Spleen (tissue), 11 donors: ENCODE measurements at regions not wholly inside any gene's neighbourhood (a gene's known extent, or its start where the extent isn't known, plus 50 kb on each side); places are given as distances from the start of the nearest gene placed in this dataset.
A peak's percentile ranks its signal among the peaks of the same experiment; 100 is the strongest.

Experiments used
- DNase-seq: peaks from one replicate; pipeline ENCODE4 v3.0.0-alpha.2; 2020
- H3K27ac ChIP-seq, 8 donors: fragments of 200-600 bp; sonication (generic) in 7 of 8; 1 replicate in 4 of 8; 2 replicates in 4 of 8; pipeline versions ENCODE4 v1.5.0 to v1.8.0; 2016 to 2021; ENCODE audit warnings: inconsistent platforms in 4 of 8, mild to moderate bottlenecking in 4 of 8, moderate library complexity in 1 of 8
- H3K27me3 ChIP-seq, 7 donors: fragments of 200-600 bp; sonication (generic) in 6 of 7; replicated peaks in 1 of 7; 1 replicate in 4 of 7; 2 replicates in 3 of 7; pipeline versions ENCODE4 v1.5.0 to v1.8.0; 2016 to 2021; ENCODE audit warnings: inconsistent platforms in 3 of 7, mild to moderate bottlenecking in 1 of 7
- H3K36me3 ChIP-seq, 6 donors: fragments of 200-600 bp; sonication (generic) in 5 of 6; 1 replicate in 4 of 6; 2 replicates in 2 of 6; pipeline versions ENCODE4 v1.5.0 to v1.8.0; 2016 to 2021; ENCODE audit warnings: inconsistent platforms in 2 of 6
- H3K4me1 ChIP-seq, 6 donors: fragments of 200-600 bp; sonication (generic) in 5 of 6; 1 replicate in 3 of 6; 2 replicates in 3 of 6; pipeline versions ENCODE4 v1.5.0 to v1.8.0; 2016 to 2021; ENCODE audit warnings: inconsistent platforms in 3 of 6
- H3K4me3 ChIP-seq, 8 donors: fragments of 200-600 bp; sonication (generic) in 7 of 8; 1 replicate in 4 of 8; 2 replicates in 4 of 8; pipeline versions ENCODE4 v1.5.0 to v1.8.0; 2016 to 2021; ENCODE audit warnings: inconsistent platforms in 4 of 8, mild to moderate bottlenecking in 4 of 8, moderate library complexity in 2 of 8
- H3K9me3 ChIP-seq, 8 donors: fragments of 200-600 bp; sonication (generic) in 7 of 8; 1 replicate in 4 of 8; 2 replicates in 4 of 8; pipeline versions ENCODE4 v1.5.0 to v1.8.0; 2016 to 2021; ENCODE audit warnings: inconsistent platforms in 4 of 8
- CTCF ChIP-seq, 11 experiments: fragments of 200-600 bp in 7 of 11; fragments of 450-650 bp in 4 of 11; sonication (generic) in 4 of 11; IDR thresholded peaks in 8 of 11; conservative IDR thresholded peaks in 3 of 11; 1 replicate in 7 of 11; 2 replicates in 4 of 11; pipeline versions ENCODE4 v1.4.0 to v1.8.0; 2016 to 2021; ENCODE audit warnings: antibody characterized with exemption in 11 of 11, inconsistent platforms in 4 of 11, mild to moderate bottlenecking in 1 of 11
- POLR2A ChIP-seq, 3 donors: fragments of 450-650 bp; IDR thresholded peaks; one replicate each; pipeline ENCODE4 v1.5.1; 2017; ENCODE audit warnings: antibody characterized with exemption in 3 of 3, mild to moderate bottlenecking in 1 of 3
- POLR2AphosphoS5 ChIP-seq, 3 donors: sonication (generic); formaldehyde crosslinking; IDR thresholded peaks; one replicate each; pipeline ENCODE4 v1.5.1; 2017; ENCODE audit warnings: antibody characterized with exemption in 3 of 3
- WGBS, 5 donors: extraction: QIAGEN DNeasy Blood & Tissue Kit in 3 of 5; methylation state at CpG; one replicate each; pipeline versions ENCODE4 v1.1.5 to v1.1.7; 2013 to 2018; 5-methylcytosine and 5-hydroxymethylcytosine counted together
- intact Hi-C: fragments of 100-400 bp; cut with DNase I; formaldehyde crosslinking; loops from one replicate; pipeline ENCODE4 v1.15.0; 2023; ENCODE audit warnings: low total_unique reads
- donor health status: healthy with polysubstance abuse.
- donor health status: DM: no; HTN: no; CAD: no; lungs with moderate emphysema.
- donor health status: DM: no; HTN: no; CAD: no.
- donor health status: Bipolar disorder and iron deficiency.
- donor health status: healthy.
- donor health status: DM: no; HTN: no; CAD: no.
- donor health status: DM: yes; HTN: yes; CAD: no.

DNA sequence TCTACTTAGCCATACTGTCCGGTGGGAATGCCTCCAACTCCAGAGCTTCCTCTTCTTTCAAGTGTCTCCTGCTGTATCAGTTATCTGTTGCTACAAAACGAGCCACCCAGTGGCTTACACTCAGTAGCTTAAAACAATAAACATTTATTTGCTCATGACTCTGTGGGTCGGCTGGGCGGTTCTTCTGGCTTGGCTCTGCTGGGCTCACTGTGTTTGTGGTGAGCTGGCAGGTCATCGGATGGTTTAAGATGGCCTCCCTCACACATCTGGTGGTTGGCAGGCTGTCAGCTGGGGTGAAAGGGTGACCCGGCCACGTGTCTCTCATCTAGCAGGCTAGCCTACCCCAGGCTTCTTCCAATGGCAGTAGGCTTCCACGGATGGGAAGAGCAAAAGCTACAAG lies 122.4 kb upstream of the SLC1A4 start:
- no peak overlapping the region for H3K4me3 ChIP-seq
- TF ChIP-seq POLR2AphosphoS5 (IDR thresholded peaks at IDR 0.05) (no peak), POLR2A (IDR thresholded peaks at IDR 0.05) (no peak), CTCF (IDR thresholded peaks at IDR 0.05 in 8 of 11, conservative IDR thresholded peaks at IDR 0.05 in 3 of 11) (no peak)
- H3K9me3 ChIP-seq = no peaks in the 10 kb centered on the region
- DNase-seq = no peak
- intact Hi-C loops = no loop called here
- peaks cover 15 to 48% (median 39%) of the 10 kb centered on the region in 6 donors for H3K4me1 ChIP-seq
- H3K36me3 ChIP-seq = no peaks in the 10 kb centered on the region
- no peak overlapping the region for H3K27ac ChIP-seq
- WGBS, 5 donors = 57 to 78% (median 61%) methylated on average over 8 of the region's 8 CpGs
- no peaks in the 10 kb centered on the region for H3K27me3 ChIP-seq

DNA sequence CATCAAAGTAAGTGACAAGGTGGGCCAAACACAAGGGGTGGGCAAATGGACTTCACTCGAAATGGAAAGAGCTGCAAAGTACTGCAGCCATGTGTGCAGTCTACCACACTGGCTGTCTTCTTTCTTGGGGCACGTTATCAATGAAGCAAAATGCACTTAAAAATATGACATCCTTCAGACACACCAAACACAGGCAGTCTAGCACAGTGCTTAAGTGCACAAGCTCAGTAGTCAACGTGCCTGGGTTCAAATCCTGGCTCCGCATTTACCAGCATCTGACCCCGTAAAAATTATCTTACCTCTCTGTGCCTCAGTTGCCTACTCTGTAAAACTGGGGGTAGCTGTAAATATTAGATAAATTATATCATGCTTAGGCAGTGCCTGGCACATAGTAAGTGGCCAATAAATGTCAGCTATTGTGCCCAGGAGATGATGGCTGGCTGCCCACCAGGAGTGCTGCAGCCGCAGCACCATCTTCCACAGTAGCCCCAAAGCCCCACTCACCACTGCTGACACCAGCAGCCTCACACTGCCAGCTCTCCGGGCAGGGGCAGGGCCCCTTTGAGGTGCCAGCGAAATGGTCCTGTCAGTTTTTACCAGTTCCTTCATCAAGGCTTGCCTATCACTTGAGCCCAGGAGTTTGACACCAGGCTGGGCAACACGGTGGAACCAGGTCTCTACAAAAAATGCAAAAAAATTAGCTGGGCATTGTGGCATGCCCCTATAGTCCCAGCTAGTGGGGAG lies 121.8 kb upstream of the SLC1A4 start:
- intact Hi-C loops = no loop called here
- no peaks in the 10 kb centered on the region for H3K27me3 ChIP-seq
- DNase-seq = no peak
- WGBS, 5 donors = 86 to 94% (median 91%) methylated on average over 8 to 9 of the region's 9 CpGs
- peaks cover 15 to 41% (median 32%) of the 10 kb centered on the region in 6 donors for H3K4me1 ChIP-seq
- no peaks in the 10 kb centered on the region for H3K9me3 ChIP-seq
- no peak overlapping the region for H3K27ac ChIP-seq
- no peak overlapping the region for H3K4me3 ChIP-seq
- TF ChIP-seq POLR2AphosphoS5 (IDR thresholded peaks at IDR 0.05) (no peak), POLR2A (IDR thresholded peaks at IDR 0.05) (no peak), CTCF (IDR thresholded peaks at IDR 0.05 in 8 of 11, conservative IDR thresholded peaks at IDR 0.05 in 3 of 11) (no peak)
- H3K36me3 ChIP-seq = no peaks in the 10 kb centered on the region

DNA sequence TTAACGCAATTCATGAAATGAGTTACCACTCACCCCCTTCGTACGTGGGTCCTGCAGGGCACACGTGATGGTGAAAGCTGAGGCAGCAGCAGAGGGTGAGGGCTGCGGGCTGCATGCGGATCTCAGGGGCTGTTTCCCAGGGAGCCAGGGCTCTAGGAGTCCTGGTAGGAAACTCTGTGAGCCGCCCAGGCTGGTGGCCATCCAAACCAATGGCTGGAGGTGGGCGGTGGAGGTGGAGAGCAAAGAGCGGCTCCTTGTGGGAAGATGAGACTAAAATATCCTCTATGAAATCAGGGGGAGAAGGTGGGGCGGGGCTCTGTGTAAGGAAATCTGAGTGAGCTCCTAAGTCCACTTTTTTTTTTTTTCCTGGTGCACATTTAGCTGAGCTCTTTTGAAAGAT lies 120.1 kb upstream of the SLC1A4 start:
- Histone ChIP-seq H3K4me1 (peaks cover 7 to 35% (median 25%) of the 10 kb centered on the region in 6 donors), H3K27me3 (no peaks in the 10 kb centered on the region), H3K36me3 (no peaks in the 10 kb centered on the region), H3K27ac (no peak overlapping the region), H3K9me3 (no peaks in the 10 kb centered on the region), H3K4me3 (no peak overlapping the region)
- no peak for DNase-seq
- WGBS, 5 donors = 82 to 95% (median 90%) methylated on average over 10 of the region's 10 CpGs
- intact Hi-C loops = no loop called here
- TF ChIP-seq POLR2AphosphoS5 (IDR thresholded peaks at IDR 0.05) = no peak

GRCh38 chr2:64873472-64873924 lies 115.7 kb upstream of the SLC1A4 start:
- intact Hi-C loops = loop anchor here (5.0 kb wide), 2 partner anchors 286 to 356 kb away; no protein-coding TSS in a partner anchor
- 0 to 4% (median 3%) methylated on average over 9 to 14 of the region's 14 CpGs for WGBS, 5 donors
- H3K36me3 ChIP-seq = no peaks in the 10 kb centered on the region
- H3K27ac ChIP-seq = no peak overlapping the region
- H3K4me1 ChIP-seq = peaks cover 0 to 17% (median 9%) of the 10 kb centered on the region in 6 donors
- H3K9me3 ChIP-seq = no peaks in the 10 kb centered on the region
- DNase-seq = peak; percentile 95
- peak overlapping the region in 2 of 8 donors; percentile 9 to 54 for H3K4me3 ChIP-seq
- no peak for TF ChIP-seq POLR2A (IDR thresholded peaks at IDR 0.05)
- TF ChIP-seq POLR2AphosphoS5 (IDR thresholded peaks at IDR 0.05) = peak; percentile 41 to 74 (median 68)
- TF ChIP-seq CTCF (IDR thresholded peaks at IDR 0.05 in 8 of 11, conservative IDR thresholded peaks at IDR 0.05 in 3 of 11) = peak; percentile 81 to 96 (median 95)
- H3K27me3 ChIP-seq = no peaks in the 10 kb centered on the region
